ENCODE measurements at regions not wholly inside any gene's neighbourhood (a gene's known extent, or its start where the extent isn't known, plus 50 kb on each side); places are given as distances from the start of the nearest gene placed in this dataset.

GRCh38 chr6:55651015-55651414 lies 72.0 kb upstream of the HMGCLL1 start:
- DNase-seq: no peak
- no peaks in the 10 kb centered on the region for H3K36me3 ChIP-seq
- no peak overlapping the region for H3K4me3 ChIP-seq
- no peaks in the 10 kb centered on the region for H3K9me3 ChIP-seq (replicated peaks)
- H3K27ac ChIP-seq (replicated peaks): no peak overlapping the region
- no peaks in the 10 kb centered on the region for H3K27me3 ChIP-seq (ENCODE audit: low read depth)
- no peak for TF ChIP-seq CTCF (IDR thresholded peaks at IDR 0.05; ENCODE audit: borderline replicate concordance)
- intact Hi-C loops (cut with micrococcal nuclease): no loop called here
- no peaks in the 10 kb centered on the region for H3K4me1 ChIP-seq

- Histone ChIP-seq H3K9me3 (replicated peaks) (peaks cover 53% of the 10 kb centered on the region), H3K4me3 (no peak overlapping the region), H3K4me1 (no peaks in the 10 kb centered on the region), H3K27me3 (ENCODE audit: low read depth) (no peaks in the 10 kb centered on the region), H3K27ac (replicated peaks) (no peak overlapping the region), H3K36me3 (no peaks in the 10 kb centered on the region)
- no peak for TF ChIP-seq CTCF (IDR thresholded peaks at IDR 0.05; ENCODE audit: borderline replicate concordance)
- DNase-seq: no peak
- intact Hi-C loops (cut with micrococcal nuclease): no loop called here
Observed at GRCh38 chr6:55643861-55644260, 64.9 kb upstream of the HMGCLL1 start.

GRCh38 chr6:55642366-55642765 lies 63.4 kb upstream of the HMGCLL1 start:
- no peak for TF ChIP-seq CTCF (IDR thresholded peaks at IDR 0.05; ENCODE audit: borderline replicate concordance)
- no peak for DNase-seq
- intact Hi-C loops (cut with micrococcal nuclease): no loop called here
- H3K4me1 ChIP-seq: no peaks in the 10 kb centered on the region
- H3K27ac ChIP-seq (replicated peaks): no peak overlapping the region
- peaks cover 53% of the 10 kb centered on the region for H3K9me3 ChIP-seq (replicated peaks)
- H3K27me3 ChIP-seq (ENCODE audit: low read depth): no peaks in the 10 kb centered on the region
- H3K36me3 ChIP-seq: no peaks in the 10 kb centered on the region
- H3K4me3 ChIP-seq: no peak overlapping the region

- H3K4me3 ChIP-seq: no peak overlapping the region
- DNase-seq: no peak
- H3K36me3 ChIP-seq: no peaks in the 10 kb centered on the region
- no peaks in the 10 kb centered on the region for H3K4me1 ChIP-seq
- intact Hi-C loops (cut with micrococcal nuclease): no loop called here
- peaks cover 14% of the 10 kb centered on the region for H3K9me3 ChIP-seq (replicated peaks)
- H3K27me3 ChIP-seq (ENCODE audit: low read depth): no peaks in the 10 kb centered on the region
- no peak for TF ChIP-seq CTCF (IDR thresholded peaks at IDR 0.05; ENCODE audit: borderline replicate concordance)
- no peak overlapping the region for H3K27ac ChIP-seq (replicated peaks)
Observed at GRCh38 chr6:55636406-55637102, 57.6 kb upstream of the HMGCLL1 start.

GRCh38 chr6:55633471-55633870 lies 54.5 kb upstream of the HMGCLL1 start:
- no peak for TF ChIP-seq CTCF (IDR thresholded peaks at IDR 0.05; ENCODE audit: borderline replicate concordance)
- Histone ChIP-seq H3K4me3 (no peak overlapping the region), H3K9me3 (replicated peaks) (peaks cover 13% of the 10 kb centered on the region), H3K36me3 (no peaks in the 10 kb centered on the region), H3K4me1 (no peaks in the 10 kb centered on the region), H3K27me3 (ENCODE audit: low read depth) (no peaks in the 10 kb centered on the region), H3K27ac (replicated peaks) (no peak overlapping the region)
- intact Hi-C loops (cut with micrococcal nuclease): no loop called here
- no peak for DNase-seq

All from left ventricle myocardium inferior (tissue), 1 donor.